ENCODE measurements at regions not wholly inside any gene's neighbourhood (a gene's known extent, or its start where the extent isn't known, plus 50 kb on each side); places are given as distances from the start of the nearest gene placed in this dataset.

DNA sequence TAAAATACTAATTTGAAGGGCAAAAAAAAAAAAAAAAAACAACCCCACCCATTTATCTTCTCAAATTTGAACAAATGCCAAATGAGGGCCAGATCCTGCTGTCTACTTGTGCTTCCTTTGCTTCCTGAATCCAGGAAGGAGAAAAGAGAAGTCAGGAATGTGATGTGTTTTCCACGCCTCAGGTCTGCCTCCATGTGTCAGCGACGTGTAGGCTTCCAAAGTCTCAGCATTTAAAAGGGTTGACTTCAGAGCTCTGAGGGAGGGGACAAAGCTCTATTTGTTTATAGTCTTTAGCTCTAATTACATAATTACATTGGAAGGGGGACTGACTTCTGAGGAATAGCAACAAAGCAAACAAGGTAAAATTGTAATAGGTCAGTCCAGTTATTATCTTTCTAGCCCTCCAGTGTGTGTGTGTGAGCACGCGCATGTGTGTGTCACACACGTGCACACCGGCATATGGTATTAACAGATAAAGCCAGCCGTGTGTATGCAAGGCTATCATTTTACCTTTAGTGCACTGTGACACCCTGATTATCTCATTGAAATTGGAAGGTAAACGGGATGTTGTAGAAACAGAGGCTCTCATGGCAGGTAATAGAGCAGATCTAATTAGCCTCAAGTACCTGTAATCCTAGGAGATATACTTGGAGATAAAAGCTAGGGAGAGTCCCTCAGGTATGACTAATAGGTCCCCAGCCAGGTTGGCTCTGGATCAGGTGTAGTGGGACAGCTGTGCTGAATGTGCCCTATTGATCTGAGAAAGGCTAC, 911.4 kb upstream of the ZEB2 start:
- H4K91ac ChIP-seq (ENCODE audit: insufficient read length, low read depth, low read length): no peak overlapping the region
- H3K27ac ChIP-seq (ENCODE audit: insufficient read length, low read depth, low read length): no peak overlapping the region
- no peaks in the 10 kb centered on the region for H3K27me3 Mint-ChIP-seq (ENCODE audit: low read depth)
- H2BK12ac ChIP-seq (ENCODE audit: insufficient read length, low read depth, low read length): no peak overlapping the region
- H3K36me3 Mint-ChIP-seq (ENCODE audit: insufficient read depth in 1 of 3, low read depth in 3 of 3): no peaks in the 10 kb centered on the region
- H3K18ac ChIP-seq (ENCODE audit: insufficient read length, low read depth, low read length): no peak overlapping the region
- no peak overlapping the region for H3K56ac ChIP-seq (ENCODE audit: insufficient read length, low read depth, low read length)
- H3K27me3 ChIP-seq (ENCODE audit: insufficient read depth, low read length): no peaks in the 10 kb centered on the region
- TF ChIP-seq, protein P1, sequence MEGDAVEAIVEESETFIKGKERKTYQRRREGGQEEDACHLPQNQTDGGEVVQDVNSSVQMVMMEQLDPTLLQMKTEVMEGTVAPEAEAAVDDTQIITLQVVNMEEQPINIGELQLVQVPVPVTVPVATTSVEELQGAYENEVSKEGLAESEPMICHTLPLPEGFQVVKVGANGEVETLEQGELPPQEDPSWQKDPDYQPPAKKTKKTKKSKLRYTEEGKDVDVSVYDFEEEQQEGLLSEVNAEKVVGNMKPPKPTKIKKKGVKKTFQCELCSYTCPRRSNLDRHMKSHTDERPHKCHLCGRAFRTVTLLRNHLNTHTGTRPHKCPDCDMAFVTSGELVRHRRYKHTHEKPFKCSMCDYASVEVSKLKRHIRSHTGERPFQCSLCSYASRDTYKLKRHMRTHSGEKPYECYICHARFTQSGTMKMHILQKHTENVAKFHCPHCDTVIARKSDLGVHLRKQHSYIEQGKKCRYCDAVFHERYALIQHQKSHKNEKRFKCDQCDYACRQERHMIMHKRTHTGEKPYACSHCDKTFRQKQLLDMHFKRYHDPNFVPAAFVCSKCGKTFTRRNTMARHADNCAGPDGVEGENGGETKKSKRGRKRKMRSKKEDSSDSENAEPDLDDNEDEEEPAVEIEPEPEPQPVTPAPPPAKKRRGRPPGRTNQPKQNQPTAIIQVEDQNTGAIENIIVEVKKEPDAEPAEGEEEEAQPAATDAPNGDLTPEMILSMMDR (conservative IDR thresholded peaks at IDR 0.05): peak; percentile 52
- no peak overlapping the region for H3K23ac ChIP-seq (ENCODE audit: insufficient read length, low read depth, low read length)
- no CpG with 5 or more reads among the region's 9 CpGs for WGBS (ENCODE audit: extremely low coverage, insufficient read length, low lambda C conversion rate)
- no peak overlapping the region for H3K4me2 ChIP-seq (ENCODE audit: insufficient read depth, insufficient read length, low read length)
- no peak overlapping the region for H2BK20ac ChIP-seq (ENCODE audit: low read depth, low read length, poor library complexity, severe bottlenecking)
- H2AFZ ChIP-seq (ENCODE audit: low read length): no peak overlapping the region
- H3K23me2 ChIP-seq (ENCODE audit: insufficient read length, low read depth, low read length, poor library complexity, severe bottlenecking): no peaks in the 10 kb centered on the region
- no peak overlapping the region for H3K4me3 Mint-ChIP-seq
- DNase-seq: peak; percentile 38
- no peak overlapping the region for H3K9ac ChIP-seq (ENCODE audit: extremely low read depth, insufficient read length, low read length)
- no peaks in the 10 kb centered on the region for H3K9me3 ChIP-seq (ENCODE audit: control insufficient read depth, low read depth, low read length)
- peaks cover 5 to 11% of the 10 kb centered on the region in 2 experiments for H3K4me1 Mint-ChIP-seq
- no peak overlapping the region for H2AK5ac ChIP-seq (ENCODE audit: insufficient read length, low read length)
- H3K4ac ChIP-seq (ENCODE audit: low read depth, low read length): no peak overlapping the region
- no peak overlapping the region for H2BK15ac ChIP-seq (ENCODE audit: low read depth, low read length)
- 0 out of 7 replicates have a peak overlapping the region, but pooled peaks of 1 of the 3 experiments have one; percentile 54 for H3K27ac Mint-ChIP-seq
- H3T11ph ChIP-seq (ENCODE audit: low read length): no peak overlapping the region
- no peaks in the 10 kb centered on the region for H3K79me2 ChIP-seq (ENCODE audit: insufficient read depth, low read length)
- no peaks in the 10 kb centered on the region for H4K20me1 ChIP-seq (ENCODE audit: control insufficient read depth, insufficient read depth, insufficient read length)
- no peak overlapping the region for H4K5ac ChIP-seq (ENCODE audit: insufficient read length, low read depth, low read length)
- H4K8ac ChIP-seq (replicated peaks; ENCODE audit: insufficient read length, low read depth, low read length): no peak overlapping the region
- no peaks in the 10 kb centered on the region for H3K79me1 ChIP-seq (ENCODE audit: insufficient read depth, low read depth, low read length, poor library complexity, severe bottlenecking)
- H3K14ac ChIP-seq (ENCODE audit: insufficient read depth, low read length): no peak overlapping the region
- H3K4me1 ChIP-seq (ENCODE audit: insufficient read depth, low read length): no peaks in the 10 kb centered on the region
- no peak overlapping the region for H2BK120ac ChIP-seq (ENCODE audit: low read depth, low read length, poor library complexity, severe bottlenecking)
- H2BK5ac ChIP-seq (ENCODE audit: insufficient read length, low read length): no peak overlapping the region
- H3K9me3 Mint-ChIP-seq: no peaks in the 10 kb centered on the region
